NCI-H2171 (cell line): ENCODE measurements at regions not wholly inside any gene's neighbourhood (a gene's known extent, or its start where the extent isn't known, plus 50 kb on each side); places are given as distances from the start of the nearest gene placed in this dataset.

Experiments used
- DNase-seq: peaks from one replicate; lab custom pipeline; 2025; lab: John Stamatoyannopoulos, UW

DNA sequence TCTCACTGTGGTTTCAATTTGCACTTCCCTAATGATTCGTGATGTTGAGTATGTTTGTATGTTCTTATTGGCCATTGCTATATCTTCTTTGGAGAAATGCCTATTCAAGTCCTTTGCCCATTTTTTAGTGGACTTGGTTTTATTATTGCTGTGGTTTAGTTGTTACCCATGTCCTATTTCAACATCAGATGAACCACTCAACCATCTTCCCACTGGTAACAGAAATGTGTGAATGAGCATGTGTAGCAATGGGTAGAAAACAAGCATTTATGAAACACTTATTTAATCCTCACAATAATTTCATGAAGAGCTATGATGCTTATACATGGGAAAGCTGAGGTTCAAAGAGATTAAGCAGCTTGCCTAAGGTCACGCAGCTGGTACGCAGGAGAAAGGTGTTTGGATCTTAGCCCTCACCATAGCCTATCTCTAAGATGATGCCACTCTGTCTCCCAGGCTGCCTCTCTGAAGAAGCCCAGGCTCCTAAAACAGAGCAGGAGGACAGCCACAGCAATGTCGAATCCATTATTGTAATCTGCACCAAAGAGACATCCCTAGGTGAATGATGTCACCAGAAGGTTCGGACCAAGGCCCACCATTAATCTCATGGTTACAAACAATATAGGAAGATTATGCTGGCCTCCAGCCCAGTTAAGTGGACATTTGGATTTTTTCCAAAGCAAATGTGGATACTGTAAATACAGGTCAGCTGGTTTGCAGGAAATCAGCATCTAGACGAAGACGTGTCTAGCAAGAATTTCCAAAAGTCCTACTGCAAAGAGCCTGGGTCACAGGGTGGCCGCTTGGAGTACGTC is 447.6 kb upstream of the ZMIZ1 start:
- no peak for DNase-seq

GRCh38 chr10:78623578-78624215 is 445.1 kb upstream of the ZMIZ1 start:
- no peak for DNase-seq

- DNase-seq: no peak
These were observed 444.0 kb upstream of the ZMIZ1 start for GRCh38 chr10:78624791-78625190.

- no peak for DNase-seq
These were observed 442.3 kb upstream of the ZMIZ1 start for GRCh38 chr10:78626471-78626870.

- peak; percentile 64 for DNase-seq
These were observed 441.4 kb upstream of the ZMIZ1 start for GRCh38 chr10:78627254-78627795.

DNA sequence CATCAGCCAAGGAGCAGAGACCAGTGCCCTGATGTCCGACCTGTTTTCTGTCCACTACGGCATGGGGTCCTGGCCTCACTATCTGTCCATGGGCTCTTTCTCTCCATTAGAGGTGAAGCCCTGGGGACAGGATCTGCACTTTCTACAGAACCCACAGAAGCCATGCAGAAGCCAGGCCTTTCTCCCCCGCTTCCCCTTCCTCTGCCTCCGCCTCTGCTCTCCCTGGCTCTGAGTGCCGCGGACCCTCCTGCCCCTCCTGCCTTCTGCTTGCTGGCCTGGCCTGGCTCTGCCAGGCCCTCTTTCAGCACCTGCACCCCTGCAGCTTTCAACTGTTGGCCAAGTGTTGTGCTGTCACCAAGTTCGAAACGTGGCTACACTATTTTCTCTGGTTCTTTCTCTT is 439.8 kb upstream of the ZMIZ1 start:
- no peak for DNase-seq

DNA sequence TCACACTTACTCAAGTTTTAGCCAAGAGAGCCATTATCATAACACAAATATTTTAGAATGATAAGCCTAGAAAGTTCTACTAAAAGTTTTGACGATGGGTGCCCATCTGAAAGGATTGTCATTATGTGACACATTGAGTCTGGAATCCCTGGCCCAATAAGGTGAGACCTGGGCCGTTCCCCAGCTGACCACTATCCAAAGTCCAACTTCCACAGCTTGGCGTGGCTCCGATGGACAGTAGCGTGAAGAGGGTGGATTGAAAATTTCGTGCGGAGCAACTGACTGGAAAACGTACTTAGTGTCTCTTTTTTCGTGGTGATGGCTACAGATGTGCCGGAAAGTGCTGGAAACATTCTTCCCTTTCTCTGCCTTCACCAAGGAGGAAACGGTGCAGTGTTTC is 439.0 kb upstream of the ZMIZ1 start:
- DNase-seq: no peak

DNA sequence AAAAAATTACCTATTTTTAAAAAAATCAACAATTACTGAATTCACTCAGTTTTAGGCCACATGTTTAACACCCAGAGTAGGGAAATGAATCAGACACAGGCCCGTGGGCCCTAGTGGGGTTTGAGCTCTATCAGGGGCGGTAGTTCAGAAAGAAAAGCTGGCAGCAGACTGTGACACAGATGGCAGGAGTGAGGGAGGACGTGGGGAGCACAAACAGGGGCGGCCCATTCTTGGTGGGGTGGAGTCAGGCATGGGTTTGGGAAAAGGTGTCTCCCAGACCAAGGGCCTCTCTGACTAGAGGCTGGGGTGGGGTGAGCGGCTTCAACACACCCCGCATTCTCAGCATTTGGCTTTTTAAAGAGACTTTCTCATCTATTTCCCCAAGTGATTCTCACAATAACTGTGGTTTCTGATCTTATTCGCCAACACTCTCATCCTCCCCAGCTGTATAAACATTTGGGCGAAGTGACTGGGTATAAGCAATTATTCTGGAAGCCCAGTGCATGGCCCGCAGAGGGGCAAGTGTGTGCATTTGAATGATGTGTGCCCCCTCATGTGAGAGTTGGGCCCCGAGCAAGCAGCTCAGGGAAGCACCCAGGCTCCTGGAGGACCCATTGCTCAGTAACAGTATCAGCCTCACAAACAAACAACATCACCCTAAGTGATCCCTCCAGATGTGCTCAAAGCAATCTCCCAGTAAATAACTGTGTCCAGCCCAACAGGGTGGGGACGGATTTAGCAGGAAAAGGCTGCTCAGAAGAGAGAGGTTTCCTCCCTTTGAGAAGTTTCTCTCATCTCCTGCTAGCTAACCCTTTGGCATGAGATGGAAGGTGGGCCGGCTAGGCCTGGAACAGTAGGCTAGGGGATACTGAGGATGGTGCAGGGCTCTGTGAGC is 437.6 kb upstream of the ZMIZ1 start:
- DNase-seq: peak; percentile 40

GRCh38 chr10:78634389-78634815 is 434.4 kb upstream of the ZMIZ1 start:
- no peak for DNase-seq

- no peak for DNase-seq
These were observed 433.9 kb upstream of the ZMIZ1 start for GRCh38 chr10:78634835-78635234.

DNA sequence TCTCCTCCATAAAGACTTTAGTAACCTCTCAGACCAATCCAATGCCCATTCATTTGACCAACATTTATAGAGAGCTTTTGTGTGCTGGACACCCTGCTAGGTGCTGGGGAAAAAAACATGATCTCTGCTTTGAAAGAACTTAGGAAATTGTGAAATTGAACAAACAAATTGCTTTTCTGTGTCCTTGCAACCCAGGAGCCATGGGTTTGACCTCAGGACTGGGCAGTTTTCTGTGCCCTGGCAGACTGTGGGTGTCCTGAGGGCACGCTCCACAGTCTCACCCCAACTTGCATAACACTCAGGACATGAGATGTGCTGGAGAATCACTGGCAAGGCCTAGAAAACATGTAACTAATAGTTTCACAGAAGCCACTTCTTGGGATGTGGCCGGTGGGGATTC is 429.1 kb upstream of the ZMIZ1 start:
- no peak for DNase-seq

DNA sequence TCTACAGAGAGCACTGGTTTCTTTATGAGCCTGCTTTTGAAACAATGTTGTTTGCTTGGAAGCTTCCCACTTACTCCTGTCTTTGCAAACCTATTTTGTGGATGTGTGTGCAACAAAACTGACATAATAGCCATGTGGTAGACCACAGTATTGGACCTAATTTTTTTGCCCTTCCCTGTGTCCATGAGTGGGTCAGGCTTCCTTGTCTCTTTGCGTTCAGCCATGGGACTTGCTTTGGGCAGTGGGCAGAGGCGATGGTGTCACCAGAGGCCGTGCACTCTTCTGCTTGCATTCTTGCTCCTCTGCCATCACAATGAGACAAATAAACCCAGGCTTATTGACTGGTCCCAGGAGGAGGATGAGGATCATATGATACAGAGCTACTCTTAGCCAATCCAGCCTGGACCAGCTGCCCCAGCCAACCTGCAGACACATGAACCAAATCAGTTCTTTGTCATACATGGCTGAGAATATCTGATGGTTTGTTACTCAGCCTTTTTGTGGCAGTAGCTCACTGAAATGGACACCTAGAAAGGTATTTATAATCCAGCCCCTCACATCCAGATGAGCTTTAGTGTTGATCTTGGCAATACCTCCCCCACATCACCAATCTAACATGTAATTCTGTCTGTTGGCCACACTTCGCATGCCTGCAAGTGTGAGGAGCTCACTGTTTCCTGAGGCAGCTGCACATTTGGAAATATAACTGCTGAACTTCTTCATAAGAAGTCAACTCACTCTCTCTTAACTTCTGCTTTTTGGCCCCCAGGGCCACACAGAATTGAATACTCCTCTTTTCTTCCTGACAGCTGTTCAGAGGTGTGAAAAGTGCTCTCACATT is 427.8 kb upstream of the ZMIZ1 start:
- no peak for DNase-seq

DNA sequence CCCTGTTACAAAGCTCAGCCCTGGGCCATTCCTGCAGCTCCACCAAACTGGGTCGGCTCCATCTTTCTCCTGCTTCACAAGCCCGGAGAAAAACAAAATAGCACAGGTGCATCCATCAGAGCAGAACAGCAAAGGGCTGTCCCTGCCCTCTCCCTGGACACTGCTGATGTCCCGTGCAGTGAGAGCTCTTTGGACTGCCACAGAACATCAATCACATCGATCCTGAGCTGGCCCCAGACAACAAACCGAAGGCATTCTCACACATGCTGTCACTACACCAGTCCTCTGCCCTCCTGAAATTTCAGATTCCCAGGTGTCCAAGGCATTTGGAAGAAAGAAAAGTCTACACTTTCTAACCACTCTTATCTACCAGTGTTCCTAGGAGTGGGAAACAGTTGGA is 427.1 kb upstream of the ZMIZ1 start:
- DNase-seq: no peak

GRCh38 chr10:78642269-78642816 is 426.4 kb upstream of the ZMIZ1 start:
- DNase-seq: no peak

GRCh38 chr10:78643513-78643912 is 425.3 kb upstream of the ZMIZ1 start:
- no peak for DNase-seq

DNA sequence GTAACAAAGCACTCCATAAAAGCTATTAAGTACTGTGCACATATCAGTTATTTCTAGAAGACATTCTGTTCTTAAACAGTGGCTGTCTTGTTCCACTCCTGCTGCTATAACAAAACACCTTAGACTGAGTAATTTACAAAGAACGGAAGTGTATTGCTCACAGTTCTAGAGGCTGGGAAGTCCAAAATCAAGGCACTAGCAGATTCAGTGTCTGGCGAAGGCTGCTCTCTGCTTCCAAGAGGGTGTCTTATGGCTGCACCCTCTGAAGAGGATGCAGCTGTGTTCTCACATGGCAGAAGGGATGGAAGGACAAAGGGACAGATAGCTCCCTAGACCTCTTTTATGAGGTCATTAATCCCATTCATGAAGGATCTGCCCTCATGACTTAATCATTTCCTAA is 424.2 kb upstream of the ZMIZ1 start:
- no peak for DNase-seq

- DNase-seq: no peak
These were observed 423.5 kb upstream of the ZMIZ1 start for GRCh38 chr10:78645169-78645686.

- no peak for DNase-seq
These were observed 422.8 kb upstream of the ZMIZ1 start for GRCh38 chr10:78645975-78646374.

- DNase-seq: no peak
These were observed 420.4 kb upstream of the ZMIZ1 start for GRCh38 chr10:78648256-78648860.

GRCh38 chr10:78649429-78649828 is 419.3 kb upstream of the ZMIZ1 start:
- DNase-seq: no peak
